HG03460 (cell line): ENCODE measurements at regions not wholly inside any gene's neighbourhood (a gene's known extent, or its start where the extent isn't known, plus 50 kb on each side); places are given as distances from the start of the nearest gene placed in this dataset.

Experiments used
- ATAC-seq: cut with Tn5 transposase; IDR thresholded peaks from one replicate; pipeline ENCODE4 v1.9.1; 2021; ENCODE audit not compliant: unreplicated experiment

DNA sequence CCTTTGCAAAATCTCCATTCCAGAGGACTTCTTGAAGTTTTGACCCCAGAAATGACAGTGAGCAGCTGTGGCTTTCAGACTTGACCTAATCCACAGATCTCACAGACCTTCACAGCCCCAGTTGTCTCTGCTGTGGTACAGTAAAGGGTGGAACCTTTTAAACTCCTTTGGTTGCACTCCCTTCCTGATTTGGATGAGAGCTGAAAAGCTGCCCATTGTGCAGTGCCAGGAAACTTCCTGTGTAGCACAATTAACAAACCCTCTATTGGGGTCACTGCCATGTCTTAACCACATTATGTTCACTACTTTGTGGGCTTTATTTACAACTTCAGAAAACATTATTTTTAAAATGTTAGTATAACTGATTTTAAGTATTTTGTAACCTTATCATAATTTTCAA lies 56.7 kb upstream of the PCSK5 start:
- ATAC-seq: no peak

DNA sequence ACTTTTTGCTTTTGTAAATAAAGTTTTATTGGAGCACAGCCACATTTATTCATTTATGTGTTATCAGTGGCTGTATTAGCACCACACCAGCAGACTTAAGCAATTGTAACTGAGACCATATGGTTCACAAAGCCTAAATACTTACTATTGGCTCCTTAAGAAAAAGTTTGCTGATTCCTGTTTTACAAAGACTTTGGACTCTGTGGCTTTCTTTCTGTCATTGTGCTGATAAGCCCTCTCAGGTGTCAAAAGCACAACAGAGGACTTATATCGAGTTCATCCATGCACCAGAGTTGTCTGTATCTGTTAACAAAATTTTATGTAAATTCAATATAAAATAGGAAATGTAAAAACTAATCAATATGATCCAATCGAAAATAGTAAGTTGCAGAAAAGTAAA lies 55.6 kb upstream of the PCSK5 start:
- ATAC-seq: no peak
